ENCODE measurements at regions not wholly inside any gene's neighbourhood (a gene's known extent, or its start where the extent isn't known, plus 50 kb on each side); places are given as distances from the start of the nearest gene placed in this dataset.

DNA sequence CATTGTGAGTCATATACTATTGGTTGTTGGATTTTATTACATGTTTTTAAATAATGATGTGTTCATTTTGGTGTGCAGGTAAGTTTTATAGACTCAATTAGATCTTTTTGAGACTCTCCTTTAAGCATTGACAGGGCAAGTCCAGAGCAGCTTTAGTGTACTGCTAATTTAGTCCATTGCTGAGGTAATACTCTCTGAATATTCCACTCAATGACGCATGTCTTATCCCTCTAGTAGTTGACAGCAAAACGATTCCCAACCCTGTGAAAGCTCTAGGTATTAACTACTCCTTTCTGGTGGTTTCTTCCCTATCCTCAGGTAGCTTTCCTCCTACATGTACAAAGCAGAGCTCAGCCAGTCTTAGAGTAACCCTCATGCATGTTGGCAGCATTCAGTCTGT lies 373.5 kb upstream of the MAP3K7 start:
- H2BK20ac ChIP-seq (ENCODE audit: low read depth, low read length, poor library complexity, severe bottlenecking), result no peak overlapping the region
- H3K27ac Mint-ChIP-seq, result no peak overlapping the region
- H3K18ac ChIP-seq (ENCODE audit: insufficient read length, low read depth, low read length), result no peak overlapping the region
- no peak overlapping the region for H3K9ac ChIP-seq (ENCODE audit: extremely low read depth, insufficient read length, low read length)
- no peak overlapping the region for H3T11ph ChIP-seq (ENCODE audit: low read length)
- H2AFZ ChIP-seq (ENCODE audit: low read length), result no peak overlapping the region
- H3K4me1 Mint-ChIP-seq, result peaks cover under 1% of the 10 kb centered on the region in 2 experiments; a peak in 3 of 4 replicates
- no peaks in the 10 kb centered on the region for H4K20me1 ChIP-seq (ENCODE audit: control insufficient read depth, insufficient read depth, insufficient read length)
- WGBS (ENCODE audit: extremely low coverage, insufficient read length, low lambda C conversion rate), result no CpG with 5 or more reads among the region's 2 CpGs
- no peak overlapping the region for H2AK5ac ChIP-seq (ENCODE audit: insufficient read length, low read length)
- H4K91ac ChIP-seq (ENCODE audit: insufficient read length, low read depth, low read length), result no peak overlapping the region
- H3K23me2 ChIP-seq (ENCODE audit: insufficient read length, low read depth, low read length, poor library complexity, severe bottlenecking), result no peaks in the 10 kb centered on the region
- H3K27ac ChIP-seq (ENCODE audit: insufficient read length, low read depth, low read length), result no peak overlapping the region
- H4K5ac ChIP-seq (ENCODE audit: insufficient read length, low read depth, low read length), result no peak overlapping the region
- no peak overlapping the region for H2BK120ac ChIP-seq (ENCODE audit: low read depth, low read length, poor library complexity, severe bottlenecking)
- no peaks in the 10 kb centered on the region for H3K9me3 ChIP-seq (ENCODE audit: control insufficient read depth, low read depth, low read length)
- H3K79me1 ChIP-seq (ENCODE audit: insufficient read depth, low read depth, low read length, poor library complexity, severe bottlenecking), result no peaks in the 10 kb centered on the region
- H3K23ac ChIP-seq (ENCODE audit: insufficient read length, low read depth, low read length), result no peak overlapping the region
- H3K4me2 ChIP-seq (ENCODE audit: insufficient read depth, insufficient read length, low read length), result no peak overlapping the region
- H2BK5ac ChIP-seq (ENCODE audit: insufficient read length, low read length), result no peak overlapping the region
- H3K27me3 Mint-ChIP-seq (ENCODE audit: low read depth), result no peaks in the 10 kb centered on the region
- no peaks in the 10 kb centered on the region for H3K4me1 ChIP-seq (ENCODE audit: insufficient read depth, low read length)
- DNase-seq, result no peak
- no peak overlapping the region for H3K4me3 Mint-ChIP-seq
- no peak overlapping the region for H3K56ac ChIP-seq (ENCODE audit: insufficient read length, low read depth, low read length)
- no peak overlapping the region for H3K14ac ChIP-seq (ENCODE audit: insufficient read depth, low read length)
- H3K36me3 Mint-ChIP-seq (ENCODE audit: insufficient read depth in 1 of 3, low read depth in 3 of 3), result no peaks in the 10 kb centered on the region
- H2BK12ac ChIP-seq (ENCODE audit: insufficient read length, low read depth, low read length), result no peak overlapping the region
- no peak overlapping the region for H2BK15ac ChIP-seq (ENCODE audit: low read depth, low read length)
- TF ChIP-seq, protein P1, sequence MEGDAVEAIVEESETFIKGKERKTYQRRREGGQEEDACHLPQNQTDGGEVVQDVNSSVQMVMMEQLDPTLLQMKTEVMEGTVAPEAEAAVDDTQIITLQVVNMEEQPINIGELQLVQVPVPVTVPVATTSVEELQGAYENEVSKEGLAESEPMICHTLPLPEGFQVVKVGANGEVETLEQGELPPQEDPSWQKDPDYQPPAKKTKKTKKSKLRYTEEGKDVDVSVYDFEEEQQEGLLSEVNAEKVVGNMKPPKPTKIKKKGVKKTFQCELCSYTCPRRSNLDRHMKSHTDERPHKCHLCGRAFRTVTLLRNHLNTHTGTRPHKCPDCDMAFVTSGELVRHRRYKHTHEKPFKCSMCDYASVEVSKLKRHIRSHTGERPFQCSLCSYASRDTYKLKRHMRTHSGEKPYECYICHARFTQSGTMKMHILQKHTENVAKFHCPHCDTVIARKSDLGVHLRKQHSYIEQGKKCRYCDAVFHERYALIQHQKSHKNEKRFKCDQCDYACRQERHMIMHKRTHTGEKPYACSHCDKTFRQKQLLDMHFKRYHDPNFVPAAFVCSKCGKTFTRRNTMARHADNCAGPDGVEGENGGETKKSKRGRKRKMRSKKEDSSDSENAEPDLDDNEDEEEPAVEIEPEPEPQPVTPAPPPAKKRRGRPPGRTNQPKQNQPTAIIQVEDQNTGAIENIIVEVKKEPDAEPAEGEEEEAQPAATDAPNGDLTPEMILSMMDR (conservative IDR thresholded peaks at IDR 0.05), result no peak
- no peaks in the 10 kb centered on the region for H3K79me2 ChIP-seq (ENCODE audit: insufficient read depth, low read length)
- H3K27me3 ChIP-seq (ENCODE audit: insufficient read depth, low read length), result no peaks in the 10 kb centered on the region
- no peak overlapping the region for H3K4ac ChIP-seq (ENCODE audit: low read depth, low read length)
- no peaks in the 10 kb centered on the region; a peak in 1 of 5 replicates for H3K9me3 Mint-ChIP-seq
- no peak overlapping the region for H4K8ac ChIP-seq (replicated peaks; ENCODE audit: insufficient read length, low read depth, low read length)

All from H9 (cell line).